HFF-Myc (cell line): ENCODE measurements at regions not wholly inside any gene's neighbourhood (a gene's known extent, or its start where the extent isn't known, plus 50 kb on each side); places are given as distances from the start of the nearest gene placed in this dataset.

Experiments
- DNase-seq: peaks from one replicate; pipeline ENCODE4 v3.0.0-alpha.2; 2011; ENCODE audit warnings: low read depth; ENCODE audit errors: extremely low read depth
- H3K4me3 ChIP-seq: replicated peaks from 2 replicates; pipeline ENCODE4 v1.5.1; 2011; ENCODE audit warnings: low read depth, mild to moderate bottlenecking, control low read depth, low read length
- TF ChIP-seq, protein P1 (sequence below): IDR thresholded peaks from 2 replicates; pipeline ENCODE4 v1.5.1; 2012; ENCODE audit warnings: mild to moderate bottlenecking, low read depth, low read length, control low read depth; ENCODE audit errors: missing control alignments

DNA sequence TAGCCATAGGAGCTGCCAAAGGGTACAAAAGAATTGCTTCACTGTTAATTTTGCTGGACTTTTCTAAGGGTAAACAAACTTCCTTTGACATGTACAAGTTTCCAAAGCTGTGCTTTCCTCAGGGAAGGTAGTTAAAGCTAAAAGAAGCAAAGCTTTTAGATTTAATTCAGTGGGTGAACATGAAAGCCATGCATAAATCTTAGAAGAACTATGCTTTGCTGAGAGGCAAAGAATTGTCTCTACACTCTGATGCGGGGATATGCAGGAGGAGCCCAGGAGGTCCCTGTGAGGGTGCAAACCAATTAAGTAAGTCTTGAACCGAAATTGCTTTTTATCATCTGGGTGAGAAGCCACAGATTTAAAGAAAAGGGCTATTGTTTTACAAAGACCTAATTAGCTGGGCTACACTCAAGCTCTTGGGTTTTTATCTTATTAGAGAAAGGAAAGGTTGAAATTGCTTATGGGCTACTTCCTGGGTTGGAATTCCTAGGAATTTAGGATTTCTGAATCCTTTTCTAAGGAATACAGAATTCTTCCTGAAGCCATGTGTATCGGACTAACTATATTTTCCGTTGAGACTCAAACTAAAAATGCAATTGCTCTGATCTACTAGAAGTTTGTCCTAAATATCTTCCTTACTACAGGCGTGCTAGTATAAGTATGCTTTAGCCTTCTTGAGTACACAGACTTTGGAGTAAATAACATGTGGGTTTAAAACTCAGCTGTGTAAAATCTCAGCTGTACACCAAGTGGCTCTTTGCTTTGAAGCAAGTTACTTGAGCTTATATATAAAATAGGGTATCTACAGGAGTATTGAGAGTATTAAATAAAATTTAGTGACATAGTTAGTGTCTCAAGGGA lies 188.4 kb upstream of the ANK2 start:
- DNase-seq, result no peak
- TF ChIP-seq, protein P1, sequence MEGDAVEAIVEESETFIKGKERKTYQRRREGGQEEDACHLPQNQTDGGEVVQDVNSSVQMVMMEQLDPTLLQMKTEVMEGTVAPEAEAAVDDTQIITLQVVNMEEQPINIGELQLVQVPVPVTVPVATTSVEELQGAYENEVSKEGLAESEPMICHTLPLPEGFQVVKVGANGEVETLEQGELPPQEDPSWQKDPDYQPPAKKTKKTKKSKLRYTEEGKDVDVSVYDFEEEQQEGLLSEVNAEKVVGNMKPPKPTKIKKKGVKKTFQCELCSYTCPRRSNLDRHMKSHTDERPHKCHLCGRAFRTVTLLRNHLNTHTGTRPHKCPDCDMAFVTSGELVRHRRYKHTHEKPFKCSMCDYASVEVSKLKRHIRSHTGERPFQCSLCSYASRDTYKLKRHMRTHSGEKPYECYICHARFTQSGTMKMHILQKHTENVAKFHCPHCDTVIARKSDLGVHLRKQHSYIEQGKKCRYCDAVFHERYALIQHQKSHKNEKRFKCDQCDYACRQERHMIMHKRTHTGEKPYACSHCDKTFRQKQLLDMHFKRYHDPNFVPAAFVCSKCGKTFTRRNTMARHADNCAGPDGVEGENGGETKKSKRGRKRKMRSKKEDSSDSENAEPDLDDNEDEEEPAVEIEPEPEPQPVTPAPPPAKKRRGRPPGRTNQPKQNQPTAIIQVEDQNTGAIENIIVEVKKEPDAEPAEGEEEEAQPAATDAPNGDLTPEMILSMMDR, result no peak

DNA sequence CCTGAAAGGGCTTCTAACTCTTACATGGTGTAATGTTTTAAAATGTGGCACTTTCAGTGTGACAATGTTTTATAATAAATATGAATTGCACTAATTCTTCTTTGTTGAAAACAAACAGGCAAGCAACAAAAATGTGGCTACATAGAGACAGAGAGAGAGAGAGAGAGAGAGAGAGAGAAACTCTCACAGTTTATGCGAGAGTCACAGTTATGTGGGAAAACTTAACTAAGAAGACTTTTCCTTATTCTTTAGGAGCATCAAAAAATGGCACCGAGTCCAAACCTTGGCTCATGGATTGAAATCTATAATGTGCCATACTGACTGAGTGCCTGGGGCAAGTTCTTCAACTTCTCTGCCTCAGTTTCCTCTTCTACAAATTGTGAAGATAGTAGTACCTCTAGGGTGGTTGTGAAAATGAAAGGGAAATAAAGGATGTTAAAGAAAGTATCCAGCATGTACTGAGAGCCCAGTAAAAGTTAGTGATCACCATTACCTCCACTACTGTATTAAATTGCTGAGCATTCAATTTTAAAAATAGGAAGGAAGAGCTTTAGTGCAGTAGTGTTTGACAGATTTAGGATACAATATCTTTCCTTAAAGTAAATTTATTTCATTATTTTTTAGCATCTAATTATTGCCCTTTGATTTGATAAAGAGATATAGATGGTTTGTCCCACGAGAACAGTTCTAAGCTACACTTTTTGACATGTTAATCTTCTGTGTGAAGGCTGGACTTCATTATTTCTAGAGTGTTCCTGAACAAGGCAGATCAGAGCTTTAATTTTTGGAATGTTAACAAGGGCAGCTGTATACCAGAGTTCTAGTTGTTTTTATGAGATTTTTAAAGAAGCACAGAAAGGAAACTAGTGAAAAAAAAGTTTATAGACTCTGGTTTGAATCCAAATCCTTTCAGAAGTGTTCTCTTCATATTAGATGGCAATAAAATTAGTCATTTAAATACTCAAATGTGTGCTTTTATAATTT lies 187.5 kb upstream of the ANK2 start:
- H3K4me3 ChIP-seq, result no peak overlapping the region
- no peak for DNase-seq

More for the DNA sequence above, 188.4 kb upstream of the ANK2 start:
- H3K4me3 ChIP-seq, result no peak overlapping the region

DNA sequence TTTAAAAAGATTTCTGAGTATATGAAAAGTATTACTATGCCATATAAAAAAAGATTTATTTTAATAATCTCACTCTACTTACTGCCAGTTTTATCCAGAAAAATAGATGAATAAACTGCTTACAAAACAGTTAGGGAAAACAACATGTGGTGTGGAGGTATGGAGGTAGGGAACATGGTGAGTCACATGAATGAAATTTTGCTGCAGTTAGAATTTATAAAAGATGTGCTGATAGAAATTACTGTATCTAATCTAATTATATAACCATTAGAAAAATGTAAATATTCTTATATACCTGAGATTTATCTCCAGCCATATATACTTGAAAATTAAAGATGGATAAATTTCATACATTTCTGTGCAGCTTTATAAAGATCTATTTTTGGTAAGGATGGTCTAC lies 184.0 kb upstream of the ANK2 start:
- TF ChIP-seq, protein P1, result no peak
- no peak for DNase-seq
- H3K4me3 ChIP-seq, result no peak overlapping the region

More for the DNA sequence above, 187.5 kb upstream of the ANK2 start:
- TF ChIP-seq, protein P1, result no peak

DNA sequence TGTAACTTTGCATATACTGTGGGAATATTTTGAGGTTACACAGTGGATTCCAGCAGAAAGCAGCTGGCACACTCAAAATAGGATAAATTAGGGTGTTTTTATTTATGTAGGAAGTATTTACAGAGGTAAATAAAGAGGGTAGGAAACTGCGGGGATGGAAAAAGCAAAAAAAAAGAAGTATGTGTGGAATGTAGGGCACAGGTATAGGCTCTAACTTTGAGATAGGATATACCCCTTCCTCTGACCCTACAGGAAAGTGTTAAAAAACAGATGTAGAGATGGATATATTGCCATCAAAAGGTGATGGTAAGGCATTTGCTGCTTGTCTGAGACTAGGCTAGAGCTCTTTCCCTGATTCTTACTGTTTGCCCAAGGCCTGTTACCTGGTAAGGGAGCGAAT lies 173.1 kb upstream of the ANK2 start:
- H3K4me3 ChIP-seq, result no peak overlapping the region
- no peak for DNase-seq
- TF ChIP-seq, protein P1, result no peak

DNA sequence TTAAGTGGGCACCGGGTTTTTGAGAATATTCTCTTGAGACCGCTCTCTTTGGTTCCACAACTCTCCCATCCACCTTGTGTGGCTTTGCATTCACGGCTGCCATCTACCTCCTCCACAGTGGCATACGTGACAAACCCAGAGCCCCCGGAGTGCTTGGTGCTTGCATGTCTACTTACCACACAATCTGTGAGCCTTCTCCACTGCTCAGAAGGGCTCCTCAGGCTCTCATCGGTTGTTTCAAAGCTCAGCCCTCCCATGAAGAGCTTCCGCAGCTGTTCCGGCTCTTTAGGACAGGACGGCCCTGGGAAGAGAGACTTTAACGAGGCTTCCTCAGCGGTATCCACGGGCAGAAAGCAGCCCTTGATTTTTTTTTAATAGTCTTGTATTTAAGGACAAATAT lies 167.6 kb upstream of the ANK2 start:
- TF ChIP-seq, protein P1, result no peak
- no peak for DNase-seq
- H3K4me3 ChIP-seq, result no peak overlapping the region

DNA sequence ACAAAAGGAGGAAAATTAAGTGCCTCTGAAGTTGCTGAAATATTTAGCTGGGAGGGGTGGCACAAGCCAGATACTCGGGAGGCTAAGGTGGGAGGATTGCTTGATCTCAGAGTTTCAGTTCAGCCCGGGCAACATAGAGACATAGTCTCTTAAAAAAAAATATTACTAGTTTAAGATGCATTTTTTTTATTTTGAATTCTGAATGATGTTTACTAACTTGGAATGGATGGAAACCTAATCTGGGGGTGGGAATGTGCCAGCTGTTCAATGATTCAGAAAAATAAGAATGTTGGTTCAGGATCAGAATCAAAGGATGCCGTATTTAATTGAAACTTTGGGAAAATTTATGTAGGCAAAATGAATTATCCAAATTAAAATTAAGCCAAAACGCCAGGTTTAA lies 167.2 kb upstream of the ANK2 start:
- no peak for DNase-seq
- TF ChIP-seq, protein P1, result no peak
- no peak overlapping the region for H3K4me3 ChIP-seq
